WTC11 (cell line): ENCODE measurements at regions not wholly inside any gene's neighbourhood (a gene's known extent, or its start where the extent isn't known, plus 50 kb on each side); places are given as distances from the start of the nearest gene placed in this dataset.

Experiments
- ATAC-seq: fragments of 200-7000 bp; cut with Tn5 transposase; 2 replicates; pipeline ENCODE4 v1.10.0; 2021; ENCODE audit warnings: mild to moderate bottlenecking, moderate library complexity
- CTCF ChIA-PET: fragments of 300-600 bp; sonication (Branson Sonifier 250); formaldehyde crosslinking; loops from one replicate; lab custom pipeline; 2021; ENCODE audit warnings: antibody characterized with exemption; lab: Charles Lee
- POLR2A ChIA-PET: fragments of 350-600 bp; sonication (Branson Sonifier 250); formaldehyde crosslinking; loops from one replicate; lab custom pipeline; 2021; ENCODE audit warnings: antibody characterized with exemption; lab: Charles Lee
- DNase-seq: peaks from one replicate; pipeline ENCODE4 v3.0.0; 2021; ENCODE audit warnings: low spot score
- H3K27ac Mint-ChIP-seq: 2 replicates; pipeline ENCODE4 v1.8.0; 2021; ENCODE audit warnings: mixed read lengths
- H3K27me3 Mint-ChIP-seq: 2 replicates; pipeline ENCODE4 v1.8.0; 2021; ENCODE audit warnings: low read depth, mild to moderate bottlenecking, moderate library complexity, mixed read lengths
- H3K36me3 Mint-ChIP-seq: 2 replicates; pipeline ENCODE4 v1.8.0; 2021; ENCODE audit warnings: mixed read lengths
- H3K4me1 Mint-ChIP-seq: 2 replicates; pipeline ENCODE4 v1.8.0; 2022; ENCODE audit warnings: mixed read lengths
- H3K4me3 Mint-ChIP-seq: 2 replicates; pipeline ENCODE4 v1.8.0; 2021; ENCODE audit warnings: mild to moderate bottlenecking, moderate library complexity, mixed read lengths
- H3K9me3 Mint-ChIP-seq: 2 replicates; pipeline ENCODE4 v1.8.0; 2021; ENCODE audit warnings: mixed read lengths
- CDX4 ChIP-seq: fragments of 250-450 bp; sonication (Bioruptor Pico); IDR thresholded peaks from 2 replicates; pipeline ENCODE4 v1.9.0; 2021; ENCODE audit warnings: moderate library complexity, mild to moderate bottlenecking, inconsistent platforms, borderline replicate concordance
- CREM ChIP-seq: sonication (generic); formaldehyde crosslinking; IDR thresholded peaks from 2 replicates; pipeline ENCODE4 v1.8.1; 2022; ENCODE audit warnings: mild to moderate bottlenecking, missing genetic modification reagents, moderate library complexity
- GTF2I ChIP-seq: fragments of 250-450 bp; sonication (Bioruptor Pico); conservative IDR thresholded peaks from 2 replicates; pipeline ENCODE4 v1.4.0; 2021; ENCODE audit warnings: mild to moderate bottlenecking
- MAX ChIP-seq: sonication (generic); formaldehyde crosslinking; IDR thresholded peaks from 2 replicates; pipeline ENCODE4 v1.8.0; 2022; ENCODE audit warnings: mild to moderate bottlenecking, missing genetic modification reagents
- MLX ChIP-seq: sonication (generic); formaldehyde crosslinking; IDR thresholded peaks from 2 replicates; pipeline ENCODE4 v1.8.1; 2023; ENCODE audit warnings: mild to moderate bottlenecking, missing genetic modification reagents, moderate library complexity
- NFATC4 ChIP-seq: fragments of 250-450 bp; sonication (Bioruptor Pico); IDR thresholded peaks from 2 replicates; pipeline ENCODE4 v1.9.0; 2021; ENCODE audit warnings: mild to moderate bottlenecking
- NFYB ChIP-seq: sonication (generic); formaldehyde crosslinking; conservative IDR thresholded peaks from 2 replicates; pipeline ENCODE4 v1.8.0; 2022; ENCODE audit warnings: low read depth, missing genetic modification reagents
- RELA ChIP-seq: sonication (generic); formaldehyde crosslinking; IDR thresholded peaks from 2 replicates; pipeline ENCODE4 v1.8.1; 2022; ENCODE audit warnings: missing genetic modification reagents, mild to moderate bottlenecking, borderline replicate concordance
- TCF7 ChIP-seq: sonication (generic); formaldehyde crosslinking; IDR thresholded peaks from 2 replicates; pipeline ENCODE4 v1.8.0; 2022; ENCODE audit warnings: mild to moderate bottlenecking, low read depth, missing genetic modification reagents, moderate library complexity
- TP53 ChIP-seq: sonication (generic); formaldehyde crosslinking; IDR thresholded peaks from 2 replicates; pipeline ENCODE4 v1.8.1; 2023; ENCODE audit warnings: mild to moderate bottlenecking, missing genetic modification reagents
- ZBTB21 ChIP-seq: sonication (generic); formaldehyde crosslinking; IDR thresholded peaks from 2 replicates; pipeline ENCODE4 v1.8.1; 2023; ENCODE audit warnings: mild to moderate bottlenecking, missing genetic modification reagents, borderline replicate concordance
- ZNF232 ChIP-seq: sonication (generic); formaldehyde crosslinking; IDR thresholded peaks from 2 replicates; pipeline ENCODE4 v1.8.0; 2022; ENCODE audit warnings: mild to moderate bottlenecking, missing genetic modification reagents

GRCh38 chr20:59547596-59547995 lies 56.7 kb upstream of the PHACTR3 start:
- peaks cover 37% of the 10 kb centered on the region for H3K27me3 Mint-ChIP-seq
- TF ChIP-seq ZNF232 (CRISPR knock-in tag) (no peak), RELA (CRISPR knock-in tag) (no peak), TP53 (CRISPR knock-in tag) (no peak), TCF7 (CRISPR knock-in tag) (no peak), MLX (no peak), MAX (CRISPR knock-in tag) (no peak), CDX4 (CRISPR knock-in tag) (no peak), GTF2I (CRISPR knock-in tag) (no peak), NFYB (no peak), NFATC4 (CRISPR knock-in tag) (no peak), ZBTB21 (CRISPR knock-in tag) (no peak), CREM (no peak)
- no peak for ATAC-seq
- POLR2A ChIA-PET: no interaction called here
- no peak overlapping the region for H3K27ac Mint-ChIP-seq
- no peak overlapping the region for H3K4me3 Mint-ChIP-seq
- H3K4me1 Mint-ChIP-seq: no peaks in the 10 kb centered on the region
- peaks cover 11% of the 10 kb centered on the region for H3K9me3 Mint-ChIP-seq
- no peak for DNase-seq
- H3K36me3 Mint-ChIP-seq: no peaks in the 10 kb centered on the region
- CTCF ChIA-PET: interaction anchor here (1.0 kb wide), 1 partner anchor 13 kb away, joined by 4 read pairs; no protein-coding TSS in a partner anchor
